SK-N-SH treated with all-trans-retinoic acid at 6 μM for 48 hours (cell line): ENCODE measurements at regions not wholly inside any gene's neighbourhood (a gene's known extent, or its start where the extent isn't known, plus 50 kb on each side); places are given as distances from the start of the nearest gene placed in this dataset.

Experiments used
- ATAC-seq: fragments of 200-7000 bp; cut with Tn5 transposase; 3 replicates; pipeline ENCODE4 v1.9.1; 2020; ENCODE audit warnings: mild to moderate bottlenecking, moderate library complexity
- ARNTL ChIP-seq: fragments of 450-650 bp; formaldehyde crosslinking; IDR thresholded peaks from 2 replicates; pipeline ENCODE4 v1.5.0; 2020; ENCODE audit warnings: low read depth, mild to moderate bottlenecking, moderate library complexity, borderline replicate concordance
- BACH2 ChIP-seq: fragments of 250-450 bp; sonication (Bioruptor Pico); IDR thresholded peaks from 2 replicates; pipeline ENCODE4 v1.9.0; 2021; ENCODE audit warnings: mild to moderate bottlenecking, borderline replicate concordance
- CSDC2 ChIP-seq: fragments of 250-450 bp; sonication (Bioruptor Pico); IDR thresholded peaks from 2 replicates; pipeline ENCODE4 v1.5.0; 2020; ENCODE audit warnings: mild to moderate bottlenecking, moderate library complexity
- CSRNP3 ChIP-seq: fragments of 250-450 bp; sonication (Bioruptor Pico); IDR thresholded peaks from 2 replicates; pipeline ENCODE4 v1.5.1; 2021; ENCODE audit warnings: mild to moderate bottlenecking, moderate library complexity
- ESRRG ChIP-seq: fragments of 250-450 bp; sonication (Bioruptor Pico); IDR thresholded peaks from 2 replicates; pipeline ENCODE4 v1.6.1; 2021; ENCODE audit warnings: mild to moderate bottlenecking
- GLIS3 ChIP-seq: fragments of 250-450 bp; sonication (Bioruptor Pico); IDR thresholded peaks from 2 replicates; pipeline ENCODE4 v1.5.0; 2020; ENCODE audit warnings: mild to moderate bottlenecking, moderate library complexity
- ISL1 ChIP-seq: fragments of 250-450 bp; sonication (Bioruptor Pico); IDR thresholded peaks from 2 replicates; pipeline ENCODE4 v2.1.2; 2022; ENCODE audit warnings: mild to moderate bottlenecking, moderate library complexity
- OSR1 ChIP-seq: fragments of 250-450 bp; sonication (Bioruptor Pico); IDR thresholded peaks from 2 replicates; pipeline ENCODE4 v1.8.0; 2022; ENCODE audit warnings: moderate library complexity, mild to moderate bottlenecking, inconsistent platforms
- PPARA ChIP-seq: fragments of 250-450 bp; sonication (Bioruptor Pico); IDR thresholded peaks from 2 replicates; pipeline ENCODE4 v1.5.0; 2020; ENCODE audit warnings: mild to moderate bottlenecking, borderline replicate concordance
- RARB ChIP-seq: fragments of 250-450 bp; sonication (Bioruptor Pico); IDR thresholded peaks from 2 replicates; pipeline ENCODE4 v1.8.0; 2021; ENCODE audit warnings: mild to moderate bottlenecking, moderate library complexity
- SNAI2 ChIP-seq: fragments of 250-450 bp; sonication (Bioruptor Pico); IDR thresholded peaks from 2 replicates; pipeline ENCODE4 v1.5.0; 2020; ENCODE audit warnings: mild to moderate bottlenecking, moderate library complexity
- TCF4 ChIP-seq: fragments of 250-450 bp; sonication (Bioruptor Pico); IDR thresholded peaks from 2 replicates; pipeline ENCODE4 v1.8.0; 2021; ENCODE audit warnings: mild to moderate bottlenecking, moderate library complexity, borderline replicate concordance
- TOX ChIP-seq: fragments of 250-450 bp; sonication (Bioruptor Pico); IDR thresholded peaks from 2 replicates; pipeline ENCODE4 v1.8.0; 2021; ENCODE audit warnings: mild to moderate bottlenecking, moderate library complexity, borderline replicate concordance
- TSHZ2 ChIP-seq: fragments of 250-450 bp; sonication (Bioruptor Pico); IDR thresholded peaks from 2 replicates; pipeline ENCODE4 v1.5.0; 2020; ENCODE audit warnings: mild to moderate bottlenecking, moderate library complexity
- ZC3H10 ChIP-seq: fragments of 250-450 bp; sonication (Bioruptor Pico); IDR thresholded peaks from 2 replicates; pipeline ENCODE4 v1.5.1; 2021; ENCODE audit warnings: mild to moderate bottlenecking, moderate library complexity
- ZFP3 ChIP-seq: fragments of 250-450 bp; sonication (Bioruptor Pico); IDR thresholded peaks from 2 replicates; pipeline ENCODE4 v1.5.0; 2020; ENCODE audit warnings: mild to moderate bottlenecking, moderate library complexity
- ZFP30 ChIP-seq: fragments of 450-650 bp; formaldehyde crosslinking; IDR thresholded peaks from 2 replicates; pipeline ENCODE4 v1.5.0; 2022; ENCODE audit warnings: mild to moderate bottlenecking, moderate library complexity
- ZNF565 ChIP-seq: fragments of 450-650 bp; formaldehyde crosslinking; conservative IDR thresholded peaks from 2 replicates; pipeline ENCODE4 v1.5.0; 2020; ENCODE audit warnings: low read depth, mild to moderate bottlenecking, moderate library complexity
- ZNF70 ChIP-seq: fragments of 450-650 bp; formaldehyde crosslinking; IDR thresholded peaks from 2 replicates; pipeline ENCODE4 v1.5.0; 2020; ENCODE audit warnings: mild to moderate bottlenecking, moderate library complexity
- ZNF8 ChIP-seq: fragments of 450-650 bp; formaldehyde crosslinking; IDR thresholded peaks from 2 replicates; pipeline ENCODE4 v1.5.0; 2020; ENCODE audit warnings: mild to moderate bottlenecking, moderate library complexity
- TF ChIP-seq, protein P1 (sequence below): fragments of 250-450 bp; sonication (Bioruptor Pico); IDR thresholded peaks from 2 replicates; pipeline ENCODE4 v1.8.0; 2021; ENCODE audit warnings: low read depth, mild to moderate bottlenecking, moderate library complexity, borderline replicate concordance
- TF ChIP-seq, protein P2 (sequence below): fragments of 250-450 bp; sonication (Bioruptor Pico); IDR thresholded peaks from 2 replicates; pipeline ENCODE4 v1.8.0; 2020; ENCODE audit warnings: mild to moderate bottlenecking, moderate library complexity, borderline replicate concordance

GRCh38 chr2:34201099-34201498, 602.0 kb upstream of the FAM98A start:
- ATAC-seq: no peak
- no peak for TF ChIP-seq ZNF8 (CRISPR knock-in tag)
- no peak for TF ChIP-seq ZFP3 (CRISPR knock-in tag)
- TF ChIP-seq ZNF565 (CRISPR knock-in tag): no peak
- TF ChIP-seq CSRNP3 (CRISPR knock-in tag): no peak
- TF ChIP-seq OSR1 (CRISPR knock-in tag): no peak
- TF ChIP-seq, protein P1, sequence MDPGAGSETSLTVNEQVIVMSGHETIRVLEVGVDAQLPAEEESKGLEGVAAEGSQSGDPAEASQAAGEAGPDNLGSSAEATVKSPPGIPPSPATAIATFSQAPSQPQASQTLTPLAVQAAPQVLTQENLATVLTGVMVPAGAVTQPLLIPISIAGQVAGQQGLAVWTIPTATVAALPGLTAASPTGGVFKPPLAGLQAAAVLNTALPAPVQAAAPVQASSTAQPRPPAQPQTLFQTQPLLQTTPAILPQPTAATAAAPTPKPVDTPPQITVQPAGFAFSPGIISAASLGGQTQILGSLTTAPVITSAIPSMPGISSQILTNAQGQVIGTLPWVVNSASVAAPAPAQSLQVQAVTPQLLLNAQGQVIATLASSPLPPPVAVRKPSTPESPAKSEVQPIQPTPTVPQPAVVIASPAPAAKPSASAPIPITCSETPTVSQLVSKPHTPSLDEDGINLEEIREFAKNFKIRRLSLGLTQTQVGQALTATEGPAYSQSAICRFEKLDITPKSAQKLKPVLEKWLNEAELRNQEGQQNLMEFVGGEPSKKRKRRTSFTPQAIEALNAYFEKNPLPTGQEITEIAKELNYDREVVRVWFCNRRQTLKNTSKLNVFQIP (CRISPR knock-in tag): no peak
- TF ChIP-seq TOX: no peak
- TF ChIP-seq ISL1 (CRISPR knock-in tag): no peak
- no peak for TF ChIP-seq PPARA (CRISPR knock-in tag)
- TF ChIP-seq CSDC2 (CRISPR knock-in tag): no peak
- no peak for TF ChIP-seq ZNF70 (CRISPR knock-in tag)
- no peak for TF ChIP-seq BACH2
- TF ChIP-seq TCF4 (CRISPR knock-in tag): no peak

- TF ChIP-seq TCF4 (CRISPR knock-in tag) (no peak), ZNF565 (CRISPR knock-in tag) (no peak), ZNF70 (CRISPR knock-in tag) (no peak), ZNF8 (CRISPR knock-in tag) (no peak), OSR1 (CRISPR knock-in tag) (no peak), GLIS3 (no peak), CSDC2 (CRISPR knock-in tag) (no peak), SNAI2 (CRISPR knock-in tag) (no peak), ESRRG (CRISPR knock-in tag) (no peak), BACH2 (no peak), ZC3H10 (CRISPR knock-in tag) (no peak), ARNTL (CRISPR knock-in tag) (no peak), RARB (CRISPR knock-in tag) (no peak)
- TF ChIP-seq, protein P2, sequence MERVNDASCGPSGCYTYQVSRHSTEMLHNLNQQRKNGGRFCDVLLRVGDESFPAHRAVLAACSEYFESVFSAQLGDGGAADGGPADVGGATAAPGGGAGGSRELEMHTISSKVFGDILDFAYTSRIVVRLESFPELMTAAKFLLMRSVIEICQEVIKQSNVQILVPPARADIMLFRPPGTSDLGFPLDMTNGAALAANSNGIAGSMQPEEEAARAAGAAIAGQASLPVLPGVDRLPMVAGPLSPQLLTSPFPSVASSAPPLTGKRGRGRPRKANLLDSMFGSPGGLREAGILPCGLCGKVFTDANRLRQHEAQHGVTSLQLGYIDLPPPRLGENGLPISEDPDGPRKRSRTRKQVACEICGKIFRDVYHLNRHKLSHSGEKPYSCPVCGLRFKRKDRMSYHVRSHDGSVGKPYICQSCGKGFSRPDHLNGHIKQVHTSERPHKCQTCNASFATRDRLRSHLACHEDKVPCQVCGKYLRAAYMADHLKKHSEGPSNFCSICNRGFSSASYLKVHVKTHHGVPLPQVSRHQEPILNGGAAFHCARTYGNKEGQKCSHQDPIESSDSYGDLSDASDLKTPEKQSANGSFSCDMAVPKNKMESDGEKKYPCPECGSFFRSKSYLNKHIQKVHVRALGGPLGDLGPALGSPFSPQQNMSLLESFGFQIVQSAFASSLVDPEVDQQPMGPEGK: no peak
- ATAC-seq: no peak
Measured at GRCh38 chr2:34199971-34200370, 600.9 kb upstream of the FAM98A start.

DNA sequence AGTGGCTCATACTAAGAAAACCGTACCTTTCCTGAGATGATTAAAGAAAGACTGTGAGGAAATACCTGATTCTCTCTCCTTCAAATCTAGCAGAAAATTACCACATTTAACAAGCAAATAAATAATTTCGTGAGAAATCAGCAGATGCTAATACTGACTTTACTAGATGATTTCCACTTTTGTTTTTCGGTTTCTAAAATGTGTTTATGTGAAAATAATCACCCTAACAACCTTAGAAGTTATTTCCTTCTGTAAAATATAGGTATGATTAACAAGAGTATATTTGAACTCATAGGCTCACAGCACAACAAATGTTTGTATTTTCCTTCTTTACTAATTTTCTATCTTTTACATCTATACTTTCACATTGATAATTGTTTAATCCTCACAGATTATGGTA, 594.1 kb upstream of the FAM98A start:
- TF ChIP-seq SNAI2 (CRISPR knock-in tag): no peak
- no peak for TF ChIP-seq CSRNP3 (CRISPR knock-in tag)
- no peak for TF ChIP-seq ESRRG (CRISPR knock-in tag)
- TF ChIP-seq OSR1 (CRISPR knock-in tag): no peak
- TF ChIP-seq ZNF565 (CRISPR knock-in tag): no peak
- no peak for TF ChIP-seq TCF4 (CRISPR knock-in tag)
- no peak for TF ChIP-seq ISL1 (CRISPR knock-in tag)
- no peak for TF ChIP-seq ZNF70 (CRISPR knock-in tag)
- TF ChIP-seq CSDC2 (CRISPR knock-in tag): no peak
- no peak for TF ChIP-seq ARNTL (CRISPR knock-in tag)
- TF ChIP-seq TSHZ2 (CRISPR knock-in tag): no peak
- no peak for TF ChIP-seq ZFP30
- TF ChIP-seq RARB (CRISPR knock-in tag): no peak
- no peak for TF ChIP-seq ZNF8 (CRISPR knock-in tag)
- no peak for TF ChIP-seq ZFP3 (CRISPR knock-in tag)
- no peak for TF ChIP-seq PPARA (CRISPR knock-in tag)
- TF ChIP-seq GLIS3: no peak
- TF ChIP-seq BACH2: no peak
- TF ChIP-seq, protein P2: no peak
- no peak for ATAC-seq
